NCI-H2171 treated with DMSO at 0.1 percent for 48 hours (cell line): ENCODE measurements at regions not wholly inside any gene's neighbourhood (a gene's known extent, or its start where the extent isn't known, plus 50 kb on each side); places are given as distances from the start of the nearest gene placed in this dataset.

ENCODE experiments used
- DNase-seq: peaks from one replicate; lab custom pipeline; 2025; lab: John Stamatoyannopoulos, UW

- peak; percentile 4 for DNase-seq
Measured at GRCh38 chr20:60851826-60852704, 400.0 kb upstream of the CDH4 start.

GRCh38 chr20:60857708-60858107, 394.4 kb upstream of the CDH4 start:
- DNase-seq, result no peak

- no peak for DNase-seq
Measured at GRCh38 chr20:60862601-60863000, 389.5 kb upstream of the CDH4 start.

GRCh38 chr20:60863548-60863947, 388.5 kb upstream of the CDH4 start:
- no peak for DNase-seq

- no peak for DNase-seq
Measured at GRCh38 chr20:60867589-60867988, 384.5 kb upstream of the CDH4 start.

- no peak for DNase-seq
Measured at GRCh38 chr20:60868316-60868891, 383.7 kb upstream of the CDH4 start.

GRCh38 chr20:60869087-60869486, 383.0 kb upstream of the CDH4 start:
- DNase-seq, result peak; percentile 3

GRCh38 chr20:60869625-60870024, 382.4 kb upstream of the CDH4 start:
- DNase-seq, result no peak

GRCh38 chr20:60870040-60870439, 382.0 kb upstream of the CDH4 start:
- DNase-seq, result no peak

GRCh38 chr20:60872224-60872623, 379.8 kb upstream of the CDH4 start:
- no peak for DNase-seq

GRCh38 chr20:60877071-60877857, 374.8 kb upstream of the CDH4 start:
- DNase-seq, result no peak

GRCh38 chr20:60882836-60883235, 369.2 kb upstream of the CDH4 start:
- DNase-seq, result no peak

GRCh38 chr20:60883496-60883895, 368.6 kb upstream of the CDH4 start:
- no peak for DNase-seq

- DNase-seq, result no peak
Measured at GRCh38 chr20:60884277-60884676, 367.8 kb upstream of the CDH4 start.

- no peak for DNase-seq
Measured at GRCh38 chr20:60888771-60889170, 363.3 kb upstream of the CDH4 start.

GRCh38 chr20:60892095-60892813, 359.8 kb upstream of the CDH4 start:
- no peak for DNase-seq

- DNase-seq, result no peak
Measured at GRCh38 chr20:60894091-60894490, 358.0 kb upstream of the CDH4 start.

GRCh38 chr20:60895363-60896079, 356.5 kb upstream of the CDH4 start:
- DNase-seq, result no peak

GRCh38 chr20:60897976-60898375, 354.1 kb upstream of the CDH4 start:
- DNase-seq, result no peak

GRCh38 chr20:60899320-60899719, 352.7 kb upstream of the CDH4 start:
- no peak for DNase-seq

GRCh38 chr20:60900618-60901017, 351.4 kb upstream of the CDH4 start:
- no peak for DNase-seq

GRCh38 chr20:60901831-60902230, 350.2 kb upstream of the CDH4 start:
- no peak for DNase-seq
